Fibroblast of skin of scalp (primary cell): ENCODE measurements at regions not wholly inside any gene's neighbourhood (a gene's known extent, or its start where the extent isn't known, plus 50 kb on each side); places are given as distances from the start of the nearest gene placed in this dataset.

Source experiments
- DNase-seq: peaks from one replicate; pipeline ENCODE4 v3.0.0-alpha.2; 2013

DNA sequence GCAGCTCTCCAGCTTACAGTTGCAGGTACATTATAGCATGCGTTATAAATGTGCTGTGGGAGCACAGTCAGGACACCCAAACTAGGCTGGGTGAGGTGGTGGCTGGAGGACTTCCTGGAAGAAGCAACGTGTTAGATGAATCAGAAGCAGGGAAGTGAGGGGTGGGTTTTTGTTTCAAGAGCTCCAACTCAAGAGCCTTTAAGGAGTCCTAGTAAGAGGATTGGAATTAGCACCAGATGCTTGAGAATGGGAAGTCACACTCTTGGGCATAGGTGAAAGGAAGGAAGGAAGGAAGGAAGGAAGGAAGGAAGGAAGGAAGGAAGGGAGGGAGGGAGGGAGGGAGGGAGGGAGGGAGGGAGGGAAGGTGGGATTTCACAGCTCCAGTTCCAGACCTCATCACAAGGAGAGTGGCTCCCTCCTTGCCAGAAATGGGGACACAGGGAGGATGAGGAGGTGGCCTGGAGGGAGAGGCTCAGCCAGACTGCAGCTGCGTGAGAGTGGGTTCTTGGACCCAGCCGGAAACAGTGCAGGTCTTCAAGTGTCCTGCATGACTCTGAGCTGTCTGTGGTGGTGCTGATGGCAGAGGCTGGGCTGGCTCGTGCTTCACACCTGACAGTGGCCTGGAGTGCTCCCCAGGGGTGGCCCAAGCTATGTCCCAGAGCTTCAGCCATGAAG, 115.7 kb upstream of the GSC start:
- DNase-seq = no peak

DNA sequence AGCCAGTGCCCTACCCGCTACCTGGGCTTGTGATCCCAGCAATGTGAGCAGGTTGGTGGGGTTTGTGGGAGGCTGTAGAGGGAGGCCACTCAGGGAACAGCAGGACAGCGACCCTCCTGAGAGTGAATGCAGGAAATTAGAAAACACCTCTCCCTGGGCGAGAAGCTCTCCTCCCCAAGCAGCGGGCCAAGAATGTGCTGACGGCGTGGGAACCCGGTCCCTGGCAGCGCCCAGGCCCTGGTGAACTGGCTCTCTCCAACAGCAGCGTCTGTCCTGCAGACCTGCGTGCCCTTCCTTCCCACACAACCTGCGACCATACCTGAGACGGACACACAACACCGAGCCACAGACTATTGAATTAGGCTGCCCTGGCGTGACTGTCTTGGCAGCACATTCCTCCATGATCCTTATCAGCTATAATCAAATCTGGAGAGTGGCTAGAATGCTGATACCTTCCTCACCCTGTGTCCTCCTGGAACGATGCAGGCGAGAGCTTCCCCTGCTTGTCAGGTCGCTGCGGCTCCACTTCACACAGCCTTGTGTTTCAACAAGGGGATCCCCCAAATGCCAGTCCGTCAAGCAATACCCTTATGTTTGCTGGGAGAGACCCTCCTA, 114.8 kb upstream of the GSC start:
- no peak for DNase-seq

DNA sequence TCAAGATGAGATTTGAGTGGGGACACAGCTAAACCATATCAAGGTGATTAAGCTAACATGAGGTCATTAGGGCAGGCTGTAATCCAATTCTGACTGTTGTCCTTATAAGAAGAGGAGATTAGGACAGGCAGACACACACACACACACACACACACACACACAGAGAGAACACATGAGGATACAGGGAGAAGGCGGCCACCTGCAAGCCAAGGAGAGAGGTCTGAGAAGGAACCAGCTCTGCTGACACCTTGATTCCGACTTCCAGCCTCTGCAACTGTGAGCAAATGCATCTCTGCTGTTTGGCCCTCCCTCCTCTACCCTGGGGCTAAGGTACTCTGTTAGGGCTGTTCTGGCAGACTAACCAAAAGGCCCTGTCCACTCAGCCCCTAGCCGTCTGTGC, 112.5 kb upstream of the GSC start:
- DNase-seq = no peak

DNA sequence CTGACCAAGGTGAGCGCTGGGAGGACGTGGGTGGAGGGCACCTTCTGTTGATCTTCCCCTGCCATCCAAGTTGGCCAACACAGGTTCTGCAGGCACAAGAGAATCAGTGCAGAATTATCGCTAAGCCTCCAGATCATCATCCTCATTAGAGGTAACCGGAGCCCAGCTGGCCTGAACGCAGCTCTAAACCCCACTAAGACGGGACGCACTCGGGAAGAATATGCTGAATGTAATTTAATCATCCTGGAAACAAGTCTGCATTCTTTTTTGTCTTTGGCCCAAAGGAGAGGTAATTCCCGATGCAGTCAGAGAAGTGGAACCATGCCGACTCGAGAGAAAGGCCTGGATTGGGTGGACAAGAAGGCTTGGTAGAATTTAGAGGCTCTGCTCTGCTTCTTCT, 111.0 kb upstream of the GSC start:
- DNase-seq = no peak

DNA sequence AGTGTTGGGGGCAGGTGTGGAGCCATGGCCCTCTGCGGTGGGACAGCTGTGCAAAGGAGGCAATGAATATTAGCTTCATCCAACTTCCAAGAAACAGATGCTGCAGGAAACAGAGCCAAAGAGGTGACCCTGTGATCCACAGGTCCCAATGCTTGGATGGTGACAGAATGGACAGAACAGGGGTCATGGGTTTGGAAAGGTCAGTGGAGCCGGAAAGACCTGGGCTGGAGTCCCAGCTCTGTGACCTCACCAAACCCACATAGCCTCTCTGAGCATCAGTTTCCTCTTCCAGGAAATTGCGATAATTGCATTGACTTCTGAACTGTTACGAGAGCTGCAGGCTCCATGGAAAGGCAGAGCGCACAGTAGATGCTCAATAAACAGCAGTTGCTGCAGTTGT, 110.2 kb upstream of the GSC start:
- no peak for DNase-seq

DNA sequence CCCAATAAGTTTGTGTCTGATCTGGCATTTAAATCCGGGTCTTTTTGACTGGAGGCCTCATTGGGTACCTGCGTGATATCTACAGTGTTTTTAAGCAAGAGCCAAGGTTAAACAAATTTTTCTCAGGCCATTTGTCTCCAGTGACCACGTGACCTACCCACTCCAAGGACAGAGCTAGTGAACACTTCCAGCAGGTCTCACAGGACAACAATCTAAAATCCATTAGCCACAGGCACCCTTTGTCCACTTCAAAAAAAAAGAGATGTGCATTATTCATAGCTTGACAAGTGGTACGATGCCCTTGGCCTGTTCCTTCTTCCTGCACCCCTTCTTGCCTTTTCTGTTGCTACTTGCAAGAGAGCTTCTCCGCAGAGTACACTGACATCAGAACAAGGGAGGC, 109.6 kb upstream of the GSC start:
- DNase-seq = no peak

DNA sequence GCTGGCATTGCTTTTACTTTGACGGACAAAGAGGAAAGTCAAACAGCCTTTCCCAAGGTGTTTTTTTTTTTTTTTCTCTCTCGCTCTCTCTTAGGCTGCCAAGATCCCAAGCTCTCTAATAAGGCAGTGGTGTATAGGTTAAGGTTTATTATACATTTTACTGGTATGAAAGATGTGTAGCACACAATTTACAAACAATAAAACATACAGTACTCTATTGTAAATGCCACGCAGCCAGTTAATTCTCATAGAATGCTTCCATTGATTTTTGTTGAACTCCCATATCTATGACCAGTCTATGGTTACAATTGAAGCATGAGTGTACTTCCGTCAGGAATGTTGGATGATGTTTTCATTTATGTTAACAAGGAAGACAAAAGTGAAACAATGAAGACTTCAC, 106.4 kb upstream of the GSC start:
- no peak for DNase-seq

DNA sequence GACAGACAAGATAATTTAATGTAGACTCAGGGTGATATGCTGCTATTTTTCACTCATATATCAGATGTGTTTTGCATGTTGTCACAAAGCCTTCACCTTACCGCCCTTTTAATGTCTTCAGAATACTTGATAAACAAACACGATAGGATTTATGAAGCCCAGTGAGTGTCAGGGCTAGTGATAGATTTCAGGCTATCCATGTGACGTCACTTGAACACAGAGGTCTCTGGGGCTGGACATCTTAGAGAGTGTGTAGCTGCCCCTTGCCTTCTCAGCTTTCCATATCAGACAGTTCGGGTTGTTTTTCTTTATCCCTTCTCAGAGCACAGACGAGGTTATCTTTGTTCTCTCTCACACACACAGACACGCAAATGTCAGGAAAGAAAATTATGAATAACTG, 105.3 kb upstream of the GSC start:
- DNase-seq = no peak

DNA sequence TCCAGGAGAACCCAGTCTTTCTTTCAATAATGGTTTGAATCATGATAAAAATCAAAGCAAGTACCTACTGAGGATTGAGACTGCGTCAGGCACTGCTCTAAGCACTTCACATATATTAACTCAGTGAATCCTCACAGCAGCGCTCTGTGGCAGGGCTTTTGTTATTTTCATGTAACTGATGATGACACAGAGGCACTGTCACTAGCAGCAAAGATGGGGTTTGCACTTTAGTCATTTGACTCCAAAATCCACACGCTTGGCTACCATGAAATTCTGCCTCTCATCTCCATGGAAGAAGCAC, 98.8 kb upstream of the GSC start:
- DNase-seq = no peak

DNA sequence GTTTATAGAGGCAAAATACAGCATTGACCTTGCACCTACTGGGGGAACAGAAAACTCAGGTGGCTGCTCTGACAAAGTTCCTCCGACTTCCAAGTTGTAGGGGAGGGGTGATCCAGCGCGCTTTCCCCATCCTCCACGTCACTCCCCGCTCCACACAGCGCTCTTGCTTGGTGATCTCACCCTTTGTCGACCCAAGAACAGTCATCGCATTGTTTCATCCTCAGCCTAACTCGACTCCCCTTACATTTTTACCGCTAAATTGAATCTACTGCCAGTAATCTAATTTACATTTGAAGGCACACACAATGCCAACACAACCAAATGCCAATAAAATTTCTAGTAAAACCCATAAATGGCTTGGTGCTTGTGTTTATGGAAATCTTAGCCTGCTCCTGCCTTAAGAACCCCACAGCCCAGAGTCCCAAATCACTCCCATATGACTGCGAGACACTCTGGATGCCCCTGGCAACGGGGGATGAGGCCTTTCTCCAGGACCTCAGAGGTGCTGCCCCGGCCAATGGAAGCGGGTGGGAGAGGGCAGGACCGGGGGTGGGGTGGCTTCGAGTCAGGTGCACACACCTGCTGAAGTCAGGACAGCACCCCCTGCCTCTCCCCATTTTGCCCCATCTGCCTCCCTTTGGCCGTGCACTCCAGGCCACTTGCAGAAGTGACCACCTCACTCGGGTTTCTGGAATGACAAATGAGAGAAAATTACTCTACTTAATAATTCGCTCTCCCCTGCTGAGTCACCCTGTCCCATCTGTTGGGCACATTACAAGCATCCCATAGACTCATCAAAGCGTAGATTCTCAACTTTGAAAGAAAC, 98.2 kb upstream of the GSC start:
- DNase-seq = no peak

DNA sequence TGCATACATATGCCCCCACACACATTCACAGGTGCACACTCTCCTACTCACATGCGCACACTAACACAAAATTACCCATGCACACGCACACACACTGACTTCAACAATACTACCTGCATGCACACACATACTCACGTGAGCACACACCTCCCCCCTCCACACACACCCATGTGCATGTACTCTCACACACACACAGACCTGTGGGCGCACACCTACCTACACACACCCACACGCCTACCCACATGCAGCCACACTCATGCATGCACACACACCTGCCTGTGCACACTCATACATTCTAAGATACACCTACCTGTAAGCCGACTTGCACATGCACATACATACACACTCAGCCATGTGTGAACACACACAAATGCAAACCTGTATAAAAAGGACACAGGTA, 97.3 kb upstream of the GSC start:
- no peak for DNase-seq

DNA sequence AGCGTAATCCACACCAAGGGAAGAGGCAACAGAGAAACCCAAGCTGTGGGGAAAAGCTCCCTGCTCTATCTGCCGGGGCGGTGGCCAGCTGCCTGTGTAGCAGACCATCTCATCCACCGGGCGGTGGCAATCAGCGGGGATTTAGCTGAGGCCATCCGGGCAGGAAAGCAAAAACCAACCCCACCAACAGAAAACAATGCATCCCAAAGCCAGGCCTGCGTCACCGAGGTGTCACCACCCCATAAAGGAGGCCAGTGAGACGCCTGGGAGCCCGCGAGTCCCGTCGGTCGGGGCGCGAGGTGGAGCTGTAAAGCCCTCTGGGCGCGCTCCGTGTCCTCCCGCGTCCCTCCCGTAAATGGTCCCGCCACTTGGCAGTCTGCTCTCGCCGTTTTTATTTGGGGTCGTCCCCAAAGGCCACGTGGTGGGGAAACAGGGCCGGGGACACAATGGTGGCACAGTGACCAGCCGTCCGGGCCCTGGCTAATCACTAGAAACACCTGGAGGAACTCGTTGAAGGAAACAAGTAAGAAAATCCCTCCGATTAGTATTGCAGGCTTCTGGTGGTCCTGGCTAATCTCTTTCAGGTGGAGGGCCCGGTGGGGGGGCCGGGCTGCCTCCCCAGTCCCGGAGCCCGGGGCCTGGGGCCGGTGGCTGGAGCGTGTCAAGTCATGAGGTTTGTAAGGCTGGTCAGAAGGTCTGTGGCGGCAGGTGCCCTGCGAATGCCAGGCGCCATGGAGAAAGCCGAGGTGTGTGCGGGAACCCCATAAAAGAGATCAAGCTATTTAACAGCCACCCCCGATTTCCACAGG, 94.7 kb upstream of the GSC start:
- DNase-seq = no peak

DNA sequence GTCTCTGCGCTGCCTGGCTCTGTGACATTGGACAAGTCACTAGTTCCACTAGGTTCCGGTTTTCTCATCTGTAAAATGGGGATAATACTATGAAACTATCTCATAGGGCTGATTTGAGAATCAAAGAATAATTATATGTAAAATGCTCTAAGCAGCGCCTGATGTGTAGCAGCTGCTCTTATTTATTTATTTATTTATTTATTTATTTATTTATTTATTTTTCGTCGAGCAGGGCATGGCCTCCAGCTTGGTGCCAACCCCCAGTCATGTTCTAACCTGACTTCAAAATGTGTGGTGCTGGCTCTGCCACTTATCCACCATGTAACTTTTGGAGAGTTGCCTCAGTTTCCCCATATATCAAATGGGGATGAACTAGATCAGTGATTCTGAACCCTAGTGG, 93.5 kb upstream of the GSC start:
- no peak for DNase-seq

DNA sequence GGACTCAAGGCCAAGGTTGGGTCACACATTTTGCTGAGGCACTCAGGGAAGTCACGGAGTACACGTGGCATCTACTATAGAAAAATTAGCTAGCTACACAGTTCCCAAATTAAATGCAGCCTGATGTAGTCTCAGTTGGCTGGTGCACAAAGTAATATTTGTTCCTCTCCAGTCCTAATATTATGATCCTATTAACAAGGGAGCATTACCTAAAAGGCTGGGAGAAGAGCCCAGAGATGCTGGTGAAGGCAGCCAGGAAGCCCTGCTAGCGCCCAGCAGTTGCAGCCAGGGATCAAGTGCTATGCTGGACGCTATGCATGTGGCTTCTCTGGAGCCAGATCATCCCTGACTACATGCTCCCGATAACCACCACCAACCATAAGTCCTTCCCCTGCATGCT, 88.0 kb upstream of the GSC start:
- no peak for DNase-seq

DNA sequence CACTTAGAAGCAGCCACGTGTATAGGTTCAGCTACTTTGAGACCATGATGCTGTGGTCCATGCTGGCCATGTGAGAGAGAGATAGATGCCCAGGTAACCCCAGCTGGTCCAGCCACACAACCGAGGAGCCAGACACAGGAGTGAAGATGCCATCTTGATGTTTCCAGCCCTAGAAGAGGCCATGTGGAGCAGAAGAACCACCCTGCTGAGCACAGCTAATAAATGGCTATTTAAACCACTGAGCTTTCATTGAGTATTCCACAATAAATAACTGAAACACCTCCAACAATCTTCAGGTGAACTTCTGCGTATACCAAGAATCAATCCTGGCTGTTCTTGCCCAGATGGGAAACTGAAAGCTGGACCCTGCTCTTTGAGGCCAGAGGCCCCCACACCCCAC, 84.0 kb upstream of the GSC start:
- DNase-seq = no peak

DNA sequence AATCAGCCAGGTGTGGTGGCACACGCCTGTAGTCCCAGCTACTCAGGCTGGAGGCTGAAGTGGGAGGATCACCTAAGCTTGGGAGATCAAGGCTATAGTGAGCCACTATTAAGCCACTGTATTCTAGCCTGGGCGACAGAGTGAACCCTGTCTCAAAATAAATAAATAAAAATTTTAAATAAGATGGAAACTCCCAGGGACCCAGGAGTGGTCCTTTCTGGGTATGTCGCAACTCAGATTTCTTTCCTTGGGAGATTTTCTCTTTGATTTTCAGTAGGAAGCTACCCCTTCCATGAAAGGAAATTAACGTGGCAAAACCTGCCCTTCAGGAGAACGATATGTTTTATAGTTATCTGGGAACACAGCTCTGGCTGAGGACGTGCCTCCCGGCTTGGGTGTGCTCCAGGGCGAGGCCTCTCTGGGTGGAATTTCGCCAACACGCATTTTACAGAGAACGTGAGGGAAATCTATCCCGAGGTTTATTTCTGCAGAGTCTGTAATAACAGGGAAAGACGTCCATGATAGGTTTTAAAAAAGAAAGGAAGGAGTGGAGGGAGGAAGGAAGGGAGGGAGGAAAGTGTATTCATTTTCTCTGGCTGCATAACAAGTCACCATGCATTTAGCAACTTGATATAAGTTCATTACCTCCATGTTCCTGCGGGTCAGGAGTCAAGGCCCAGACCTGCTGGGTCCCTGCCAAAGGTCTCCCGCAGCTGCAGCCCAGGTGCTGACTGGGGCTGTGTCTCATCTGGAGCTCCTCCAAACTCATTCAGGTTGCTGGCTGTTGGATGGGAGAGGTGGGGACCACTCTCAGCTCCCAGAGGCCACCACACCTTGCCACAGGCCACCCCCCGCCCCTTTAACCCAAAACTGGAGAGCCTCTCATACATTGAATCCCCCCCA, 80.6 kb upstream of the GSC start:
- no peak for DNase-seq

DNA sequence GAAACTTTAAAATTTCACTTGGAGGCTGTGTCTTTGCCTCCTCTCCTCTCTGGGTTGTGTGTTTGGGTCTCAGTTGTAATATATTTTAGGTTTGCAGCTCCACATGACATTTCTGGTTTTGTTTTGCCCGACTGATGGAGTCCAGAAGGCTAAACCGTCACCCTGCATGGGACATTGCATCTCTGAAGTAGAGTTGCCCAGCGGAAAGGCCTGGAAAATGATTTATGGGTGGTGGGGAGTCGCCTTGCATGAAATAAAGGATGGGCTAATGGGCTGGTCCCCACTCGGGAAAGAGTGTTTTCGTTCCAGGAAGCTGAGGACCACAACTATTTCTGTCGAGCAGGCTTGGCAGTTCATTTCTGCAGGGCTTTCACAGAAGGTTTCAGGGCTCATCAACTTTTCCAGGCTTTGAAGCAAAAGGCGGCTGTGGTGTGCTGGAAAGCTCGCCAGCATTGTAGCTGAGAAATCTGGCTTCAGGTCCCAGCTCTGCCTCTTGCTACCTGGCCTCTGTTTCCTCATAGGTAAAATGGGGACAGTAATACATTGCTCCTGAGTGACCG, 74.8 kb upstream of the GSC start:
- no peak for DNase-seq

DNA sequence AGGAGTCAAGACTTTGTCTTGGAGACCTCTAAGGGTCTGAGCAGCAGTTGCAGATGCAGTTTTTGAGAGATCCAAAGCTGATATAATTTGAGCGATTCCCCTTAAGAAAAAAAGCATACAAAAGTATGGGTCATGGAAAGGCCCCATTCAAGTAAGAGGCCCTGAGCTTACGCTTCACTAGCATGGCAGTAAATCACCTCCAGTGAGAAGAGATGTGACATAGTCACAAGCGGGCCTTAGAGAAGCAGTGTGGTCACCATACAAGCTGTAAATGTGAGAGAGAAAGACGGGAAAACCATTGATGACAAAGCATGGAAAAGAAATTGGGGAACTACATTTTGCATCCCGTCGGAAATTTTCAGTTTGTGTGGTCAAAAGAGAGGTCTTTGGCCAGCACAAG, 70.6 kb upstream of the GSC start:
- no peak for DNase-seq

DNA sequence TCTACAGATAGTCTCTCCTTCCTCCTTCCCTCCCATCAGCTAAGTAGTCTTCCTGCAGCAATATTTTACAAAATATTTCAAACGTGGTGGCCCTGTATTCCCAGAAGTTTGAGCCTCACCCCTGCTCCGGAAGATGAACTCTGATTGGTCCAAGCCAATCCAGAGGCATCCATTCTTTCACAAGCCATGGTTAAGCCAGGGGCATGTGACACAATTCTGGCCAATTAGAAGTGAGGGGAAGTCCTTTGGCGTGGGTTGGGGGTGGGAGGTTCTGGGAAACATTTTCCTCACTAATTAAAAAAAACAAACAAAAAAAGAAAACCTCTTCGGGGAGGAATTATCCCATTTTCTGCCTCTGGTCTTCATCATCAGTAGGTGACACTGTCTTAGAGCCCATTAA, 69.4 kb upstream of the GSC start:
- no peak for DNase-seq

DNA sequence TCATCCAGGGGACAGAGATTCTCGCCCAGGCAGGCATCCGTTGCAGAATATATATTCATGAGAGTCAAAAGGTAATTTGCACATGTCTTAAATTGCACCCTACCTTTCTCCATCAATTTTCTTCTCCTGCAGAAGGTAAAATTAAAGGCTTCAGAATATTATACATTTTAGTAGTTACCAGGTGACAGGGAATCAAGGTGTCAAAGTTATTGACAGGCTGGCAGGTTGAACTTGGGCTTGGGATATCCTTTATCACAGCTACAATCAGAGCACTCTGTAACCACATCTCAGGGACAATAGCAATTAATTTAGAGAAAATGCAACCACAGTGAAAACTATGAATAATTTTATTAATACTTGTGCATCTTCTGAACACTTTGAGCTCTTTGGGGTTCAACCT, 66.9 kb upstream of the GSC start:
- no peak for DNase-seq

DNA sequence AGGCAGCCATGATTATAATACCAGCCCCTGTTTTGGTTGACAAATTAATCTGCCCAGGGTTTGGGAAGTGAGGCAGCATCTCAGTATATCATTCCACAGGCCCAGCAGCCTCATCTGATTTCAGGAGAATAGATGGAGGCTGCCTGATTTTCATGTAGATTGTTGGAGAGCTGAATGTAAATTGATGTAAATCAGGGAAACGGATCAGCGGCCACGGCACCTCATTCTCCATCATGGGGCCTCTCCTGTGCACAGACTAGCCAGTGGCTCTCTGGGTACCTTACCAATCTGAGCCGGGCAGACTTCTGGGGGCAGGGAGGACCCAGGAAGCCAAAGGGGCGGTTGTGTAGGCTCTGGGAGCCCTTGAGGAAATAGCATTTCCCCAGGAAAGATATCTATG, 63.7 kb upstream of the GSC start:
- no peak for DNase-seq

DNA sequence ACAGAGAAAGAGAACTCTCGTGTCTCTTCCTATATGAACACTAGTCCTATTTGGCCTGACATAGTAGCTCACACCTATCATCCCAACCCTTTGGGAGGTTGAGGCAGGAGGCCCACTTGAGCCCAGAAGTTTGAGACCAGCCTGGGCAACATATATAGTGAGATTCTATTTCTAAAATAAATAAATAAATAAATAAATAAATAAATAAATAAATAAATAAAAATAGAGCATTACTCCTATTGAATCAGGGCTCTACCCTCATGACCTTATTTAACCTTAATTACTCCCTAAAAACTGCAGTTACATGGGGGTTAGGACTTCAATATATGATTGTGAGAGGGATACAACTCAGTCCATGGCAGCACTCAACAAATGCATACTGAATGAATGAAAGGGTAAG, 61.2 kb upstream of the GSC start:
- DNase-seq = no peak
